ENCODE measurements at regions not wholly inside any gene's neighbourhood (a gene's known extent, or its start where the extent isn't known, plus 50 kb on each side); places are given as distances from the start of the nearest gene placed in this dataset.

DNA sequence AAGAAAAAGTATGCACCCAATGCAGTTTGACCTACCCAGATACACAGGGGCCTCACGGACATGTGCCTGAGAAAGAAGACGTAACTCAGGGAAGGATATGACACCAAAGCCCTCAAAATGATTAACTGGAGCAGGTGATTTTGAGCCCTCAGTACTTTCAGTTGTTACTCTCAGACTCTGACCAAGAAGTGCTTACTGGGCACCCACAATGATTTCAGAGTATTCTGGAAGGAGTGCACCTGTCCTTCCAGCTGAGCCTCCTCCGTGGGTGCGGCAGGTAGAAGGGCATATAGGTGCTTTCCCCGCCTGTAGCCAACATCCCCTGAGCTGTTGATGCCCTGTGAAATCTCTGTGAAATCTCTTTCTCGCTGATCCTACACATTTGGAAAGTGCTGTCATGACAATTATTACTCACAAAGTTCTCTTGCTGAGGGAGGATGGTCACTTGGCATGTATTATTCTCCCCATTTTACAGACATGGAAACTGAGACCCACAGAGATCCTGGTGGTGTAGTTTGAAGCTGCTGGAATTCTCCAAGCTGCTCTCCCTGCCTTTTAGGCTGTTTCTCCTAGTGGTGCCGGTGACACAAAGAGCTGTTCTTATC is 154.3 kb upstream of the CCND2 start:
- Histone ChIP-seq H4K20me1 (ENCODE audit: insufficient read depth) (0 out of 2 replicates have a peak, but pooled peaks cover 4% of the 10 kb centered on the region), H3K9me3 (no peaks in the 10 kb centered on the region), H3K79me2 (ENCODE audit: insufficient read depth) (no peaks in the 10 kb centered on the region), H3K9ac (no peak overlapping the region), H2AFZ (ENCODE audit: low read depth) (no peak overlapping the region), H3K27me3 (ENCODE audit: insufficient read depth) (peaks cover 45% of the 10 kb centered on the region), H3K4me1 (ENCODE audit: control insufficient read depth in 1 of 2, insufficient read depth in 2 of 2, low read depth in 1 of 2, low read length in 1 of 2) (no peaks in the 10 kb centered on the region), H3F3A (replicated peaks; ENCODE audit: insufficient read depth) (no peaks in the 10 kb centered on the region), H3K27ac (ENCODE audit: low read depth in 2 of 2, low read length in 1 of 2) (no peak overlapping the region), H3K4me3 (ENCODE audit: low read depth in 2 of 2, low read length in 1 of 2) (no peak overlapping the region), H3K4me2 (no peak overlapping the region), H3K36me3 (replicated peaks in 1 of 2; ENCODE audit: control insufficient read depth in 1 of 2, insufficient read depth in 2 of 2, low read length in 1 of 2) (no peaks in the 10 kb centered on the region), H3K9me2 (no peaks in the 10 kb centered on the region)
- 9% methylated on average over 5 of the region's 7 CpGs for WGBS (ENCODE audit: low lambda C conversion rate)
- no peak for DNase-seq
- TF ChIP-seq GATA2 (CRISPR knock-in tag; IDR thresholded peaks at IDR 0.05) (no peak), TEAD4 (IDR thresholded peaks at IDR 0.05; ENCODE audit: borderline replicate concordance, insufficient read depth) (no peak), TCF12 (IDR thresholded peaks at IDR 0.05) (no peak), USF1 (IDR thresholded peaks at IDR 0.05; ENCODE audit: borderline replicate concordance, low read depth) (no peak), RCOR1 (IDR thresholded peaks at IDR 0.05; ENCODE audit: low read length) (no peak), RFX5 (IDR thresholded peaks at IDR 0.05; ENCODE audit: low read length) (no peak), EP300 (IDR thresholded peaks at IDR 0.05; ENCODE audit: borderline replicate concordance in 1 of 2, low read depth in 1 of 2, low read length in 1 of 2) (no peak), FOSL2 (IDR thresholded peaks at IDR 0.05; ENCODE audit: borderline replicate concordance, low read depth) (no peak), FOXM1 (IDR thresholded peaks at IDR 0.05; ENCODE audit: low read depth) (no peak), ELF1 (IDR thresholded peaks at IDR 0.05) (no peak), POLR2AphosphoS5 (IDR thresholded peaks at IDR 0.05; ENCODE audit: low read depth, low read length) (no peak), EZH2phosphoT487 (IDR thresholded peaks at IDR 0.05; ENCODE audit: borderline replicate concordance, low read depth) (no peak), GABPA (IDR thresholded peaks at IDR 0.05; ENCODE audit: low read depth) (no peak), CHD2 (IDR thresholded peaks at IDR 0.05; ENCODE audit: low read length, partially characterized antibody) (no peak), REST (IDR thresholded peaks at IDR 0.05; ENCODE audit: low read depth, low read length) (no peak), FOXJ3 (CRISPR knock-in tag; IDR thresholded peaks at IDR 0.05) (no peak), TAF1 (IDR thresholded peaks at IDR 0.05; ENCODE audit: borderline replicate concordance, low read depth, low read length) (no peak), RAD21 (IDR thresholded peaks at IDR 0.05; ENCODE audit: low read length) (no peak)
- TF ChIP-seq, protein P1, sequence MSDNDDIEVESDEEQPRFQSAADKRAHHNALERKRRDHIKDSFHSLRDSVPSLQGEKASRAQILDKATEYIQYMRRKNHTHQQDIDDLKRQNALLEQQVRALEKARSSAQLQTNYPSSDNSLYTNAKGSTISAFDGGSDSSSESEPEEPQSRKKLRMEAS (IDR thresholded peaks at IDR 0.05; ENCODE audit: low read depth): no peak
- ChIA-PET CTCF (no interaction called here), POLR2A (no interaction called here)
